Kidney glomerular epithelial cell (primary cell): ENCODE measurements at regions not wholly inside any gene's neighbourhood (a gene's known extent, or its start where the extent isn't known, plus 50 kb on each side); places are given as distances from the start of the nearest gene placed in this dataset.
A peak's percentile ranks its signal among the peaks of the same experiment; 100 is the strongest.

Experiments
- DNase-seq: peaks from one replicate; lab custom pipeline; 2025; lab: John Stamatoyannopoulos, UW

DNA sequence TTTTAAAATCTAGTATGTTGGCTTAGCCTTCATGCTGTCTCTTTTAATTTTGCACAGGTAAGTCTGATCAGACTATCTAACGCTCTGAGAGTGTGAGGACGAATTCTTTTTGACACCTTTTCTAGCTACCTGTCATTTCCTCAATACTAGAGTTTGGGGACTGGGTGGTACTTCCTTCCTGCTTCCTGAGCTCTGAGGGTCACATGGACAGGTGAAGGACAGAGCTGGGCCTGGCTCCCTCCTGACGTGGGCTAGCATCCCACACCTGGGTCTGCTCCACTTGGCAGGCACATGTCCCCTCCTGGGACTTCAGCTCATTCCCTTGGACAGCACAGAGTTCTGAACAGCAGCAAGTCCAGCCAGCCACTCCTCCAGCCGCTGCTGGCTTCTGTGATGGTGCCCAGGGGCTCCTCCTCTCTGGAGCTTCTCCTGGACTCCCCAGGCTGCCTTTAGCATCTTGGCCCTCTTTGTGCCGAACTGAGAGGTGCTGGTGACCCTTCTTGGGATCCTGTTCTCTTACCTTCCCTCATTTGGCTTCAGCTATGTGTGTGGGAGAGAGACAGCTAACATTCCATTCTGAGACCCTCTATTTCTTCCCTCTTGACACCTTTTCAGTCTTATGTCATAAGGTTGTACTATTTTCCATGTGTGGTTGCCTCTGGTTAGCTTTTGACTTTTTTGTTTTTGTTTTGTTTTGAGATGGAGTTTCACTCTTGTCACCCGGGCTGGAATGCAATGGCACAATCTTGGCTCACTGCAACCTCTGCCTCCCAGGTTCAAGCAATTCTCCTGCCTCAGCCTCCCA, 106.9 kb downstream of the B3GNT2 start:
- no peak for DNase-seq

DNA sequence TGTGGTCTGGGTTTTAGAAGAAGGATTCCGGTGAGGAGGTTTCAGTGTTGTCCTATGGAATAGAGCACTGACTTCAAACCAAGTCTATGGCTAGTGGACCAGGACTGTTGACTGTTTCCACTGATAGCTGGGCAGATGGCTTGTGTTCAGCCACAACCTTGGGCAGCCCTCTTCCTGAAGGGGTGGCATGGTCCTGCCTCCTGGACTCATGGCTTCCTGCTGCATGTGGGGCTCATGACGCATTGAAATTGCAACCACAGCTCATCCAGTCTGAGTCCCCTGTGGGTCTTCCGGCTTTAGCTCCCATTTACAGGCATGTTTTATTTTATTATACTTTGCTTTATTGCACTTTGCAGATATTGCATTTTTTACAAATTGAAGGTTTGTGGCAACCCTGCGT, 105.0 kb downstream of the B3GNT2 start:
- no peak for DNase-seq

DNA sequence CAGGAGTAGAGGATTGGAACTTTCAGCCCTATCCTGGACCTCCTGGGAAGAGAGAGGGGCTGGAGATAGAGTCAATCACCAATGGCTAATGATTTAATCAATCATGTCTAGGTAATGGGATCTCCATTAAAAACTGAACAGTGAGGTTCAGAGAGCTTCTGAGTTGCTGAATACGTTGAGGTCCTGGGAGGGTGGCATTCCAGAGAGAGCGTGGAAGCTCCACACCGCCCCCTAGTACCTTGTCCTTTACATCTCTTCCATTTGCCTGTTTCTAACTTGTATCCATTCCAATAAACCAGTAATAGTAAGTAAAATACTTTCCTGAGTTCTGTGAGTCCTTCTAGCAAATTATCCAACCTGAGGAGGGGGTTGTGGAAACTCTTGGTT, 101.7 kb downstream of the B3GNT2 start:
- no peak for DNase-seq

DNA sequence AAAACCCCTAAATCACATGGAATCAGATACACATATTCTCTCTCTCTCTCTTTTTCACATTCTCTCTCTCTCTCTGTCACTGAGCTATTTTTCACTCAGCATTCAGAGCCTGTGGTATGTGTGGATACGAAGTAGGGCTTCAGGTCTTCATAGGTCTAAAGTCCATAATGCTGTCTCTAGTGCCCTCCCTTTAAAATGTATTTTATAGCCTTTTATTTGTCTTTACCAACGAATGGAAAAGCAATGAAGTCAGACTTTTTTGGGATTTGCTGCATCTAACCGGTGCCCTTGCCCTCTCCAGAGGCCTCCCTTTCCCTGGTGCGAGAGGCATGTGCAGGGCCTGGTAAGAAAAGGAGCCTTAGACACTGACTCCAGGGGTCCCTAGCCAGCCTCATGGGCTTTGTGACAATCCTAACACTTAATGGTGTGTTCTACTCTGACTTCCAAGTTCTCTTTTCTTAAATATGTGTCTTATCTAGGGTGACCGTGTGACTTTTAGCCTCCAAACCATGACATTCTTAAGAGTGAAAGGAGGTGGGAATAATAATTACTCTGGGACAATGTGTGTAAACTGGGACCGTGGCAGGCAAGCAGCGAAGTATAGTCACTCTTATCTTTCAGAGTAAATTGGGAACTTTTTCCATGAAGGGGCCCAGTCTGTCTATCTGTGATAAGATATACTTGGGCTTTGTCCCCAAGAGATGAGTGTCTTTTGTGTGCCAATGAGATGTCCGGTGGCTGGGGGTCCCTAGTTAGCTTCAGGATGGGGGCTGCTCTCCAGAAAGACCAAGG, 101.1 kb downstream of the B3GNT2 start:
- DNase-seq, result no peak

DNA sequence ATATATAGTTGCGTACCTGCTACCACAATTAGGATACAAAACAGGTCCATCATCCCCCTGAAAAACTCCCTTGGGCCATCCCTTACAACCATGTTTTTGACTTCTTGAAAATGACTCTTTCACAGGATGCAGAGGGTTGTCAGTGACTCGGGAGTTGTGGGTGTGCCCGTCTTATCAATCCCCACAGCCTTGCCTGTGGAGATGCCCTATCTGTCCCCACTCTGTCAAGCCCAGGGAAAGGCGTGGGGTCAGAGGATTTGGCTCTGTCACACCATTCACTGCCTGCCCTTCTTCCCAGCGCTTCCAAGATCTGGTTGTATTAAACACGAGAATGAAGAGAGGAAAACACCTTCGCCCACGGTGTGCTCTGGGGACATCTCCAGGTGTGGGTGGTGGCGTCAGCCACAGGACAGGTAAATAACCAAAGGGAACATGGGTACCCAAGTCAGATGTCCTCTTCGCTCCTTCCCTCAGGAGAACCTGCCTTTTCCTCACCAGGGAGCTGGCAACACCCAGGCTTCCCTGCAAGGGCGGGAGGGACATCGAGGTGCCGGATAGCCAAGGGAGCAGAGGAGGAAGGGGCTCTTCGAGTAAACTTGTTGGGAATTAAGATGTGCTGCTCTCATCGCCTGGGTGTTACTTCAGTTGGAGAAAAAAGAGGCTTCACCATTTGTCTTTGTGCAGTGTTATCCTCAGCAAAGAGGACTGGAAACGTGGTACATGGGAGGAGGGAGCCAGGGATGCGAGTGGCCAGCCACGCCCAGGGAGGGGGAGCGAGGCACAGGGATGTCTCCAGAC, 100.3 kb downstream of the B3GNT2 start:
- DNase-seq, result no peak

DNA sequence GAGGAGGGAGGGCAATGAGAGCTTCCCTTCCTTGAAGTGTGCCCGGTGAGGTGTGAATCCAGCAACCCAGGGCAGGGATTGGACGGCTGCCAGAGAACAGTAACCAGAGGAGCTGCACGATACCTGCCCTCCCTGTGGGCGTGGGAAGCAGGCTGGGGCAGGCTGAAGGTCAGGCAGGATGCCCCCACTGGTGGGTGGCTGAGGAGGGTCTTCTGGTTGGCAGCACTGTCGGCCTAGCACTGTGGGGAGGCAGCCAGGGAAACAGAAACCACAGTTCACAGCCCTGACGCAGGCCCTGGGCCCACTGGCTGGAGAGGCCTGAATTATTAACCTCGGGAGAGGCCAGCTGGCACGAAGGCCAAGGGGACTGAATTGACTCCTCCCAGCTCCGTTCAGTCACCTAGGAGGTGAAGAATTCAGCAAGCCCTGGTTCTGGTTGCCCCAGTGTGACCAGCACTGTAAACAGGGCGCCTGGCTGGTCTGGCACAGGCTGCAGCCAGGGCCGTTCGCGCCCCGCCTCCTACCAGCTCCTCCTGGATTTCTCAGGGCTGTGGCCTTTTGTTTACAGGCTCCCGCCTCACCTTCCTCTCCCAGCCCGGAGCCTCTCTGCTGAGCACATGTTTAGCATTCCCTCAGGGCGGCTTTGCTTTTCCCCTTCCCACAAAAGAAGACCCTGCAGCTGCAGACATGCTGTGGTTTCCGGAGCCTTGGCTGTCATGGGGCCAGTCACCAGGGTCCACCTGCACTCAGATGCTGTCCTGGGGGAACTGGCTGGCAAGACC, 97.8 kb downstream of the B3GNT2 start:
- peak; percentile 93 for DNase-seq

DNA sequence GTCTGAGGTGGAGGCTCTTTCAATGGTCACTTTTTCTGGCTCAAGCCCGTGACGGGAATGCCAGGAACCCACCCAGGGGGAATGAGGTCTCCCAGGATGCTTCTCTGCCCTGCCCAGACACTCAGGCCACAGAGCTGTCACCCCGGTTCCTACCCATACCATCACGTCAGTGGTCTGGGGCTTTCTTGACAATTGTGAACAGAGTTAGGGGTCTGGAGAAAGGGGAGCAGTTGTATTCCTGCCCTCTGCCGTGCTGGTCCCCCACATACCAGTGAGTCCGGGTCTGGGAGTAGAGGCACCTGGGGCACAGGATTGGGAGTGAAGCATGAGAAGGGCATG, 97.2 kb downstream of the B3GNT2 start:
- no peak for DNase-seq

DNA sequence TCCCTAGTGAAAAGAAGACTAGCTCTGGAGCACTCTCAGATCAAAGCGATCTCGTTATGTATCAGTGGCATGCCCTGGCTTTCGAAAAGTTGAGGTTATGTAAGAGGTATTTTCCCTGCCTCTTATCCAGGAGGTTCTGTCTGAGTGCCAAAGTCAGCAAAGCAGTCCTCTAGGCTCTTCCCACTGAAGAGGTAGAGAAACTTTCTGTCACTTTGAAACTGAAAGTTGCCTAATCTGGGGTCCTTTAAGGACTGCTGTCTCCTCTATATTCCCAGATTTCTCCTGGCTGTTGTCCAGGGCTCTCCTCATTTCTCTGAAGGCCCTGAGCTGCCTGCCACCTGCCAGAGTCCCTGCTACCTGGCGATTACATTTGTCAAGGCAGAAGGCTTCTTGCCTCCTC, 96.3 kb downstream of the B3GNT2 start:
- DNase-seq, result peak; percentile 89

DNA sequence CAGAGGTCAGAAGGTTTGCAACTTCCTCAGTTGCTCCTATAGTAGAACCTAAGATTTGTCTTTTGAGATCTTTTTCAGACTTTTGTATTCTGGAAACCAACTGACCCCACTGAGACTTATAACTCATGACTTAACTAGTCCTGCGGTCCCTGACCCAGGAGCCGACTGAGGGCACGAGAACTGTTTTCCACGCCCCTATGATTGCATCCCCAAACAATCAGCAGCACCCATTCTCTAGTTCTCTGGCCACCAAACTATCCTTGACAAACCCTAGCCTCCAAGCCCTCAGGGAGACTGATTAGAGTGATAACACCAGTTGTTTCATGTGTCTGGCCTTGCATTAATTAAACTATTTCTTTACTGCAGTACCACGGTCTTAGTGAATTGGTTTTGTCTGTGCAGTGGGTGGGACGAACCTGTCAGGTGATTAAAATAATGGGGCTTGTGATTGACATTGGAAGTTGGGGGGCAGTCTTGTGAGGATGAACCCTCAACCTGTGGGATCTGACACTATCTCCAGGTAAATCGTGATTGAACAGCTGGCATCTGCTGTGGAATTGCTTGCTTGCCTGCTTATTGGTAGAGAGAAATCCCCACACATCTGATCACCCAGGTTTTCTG, 95.7 kb downstream of the B3GNT2 start:
- DNase-seq, result no peak

DNA sequence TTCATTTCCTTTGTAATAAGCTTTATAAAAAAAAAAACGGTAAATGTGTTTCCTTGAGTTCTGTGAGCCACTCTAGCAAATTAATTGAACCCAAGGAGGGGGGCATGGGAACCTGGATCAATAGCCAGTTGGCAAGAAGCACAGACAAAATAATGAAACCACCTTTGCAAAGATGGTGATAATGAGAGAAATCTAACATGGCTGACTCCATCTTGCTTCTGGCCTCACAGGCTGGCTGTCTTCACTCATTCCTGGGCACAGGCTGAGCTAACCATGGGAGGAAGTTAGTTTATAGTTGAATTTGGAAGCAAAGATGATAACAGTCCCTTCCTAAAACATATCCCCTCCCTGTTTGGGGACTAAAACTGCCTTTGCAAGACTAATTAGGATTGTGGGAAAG, 95.1 kb downstream of the B3GNT2 start:
- DNase-seq, result no peak

DNA sequence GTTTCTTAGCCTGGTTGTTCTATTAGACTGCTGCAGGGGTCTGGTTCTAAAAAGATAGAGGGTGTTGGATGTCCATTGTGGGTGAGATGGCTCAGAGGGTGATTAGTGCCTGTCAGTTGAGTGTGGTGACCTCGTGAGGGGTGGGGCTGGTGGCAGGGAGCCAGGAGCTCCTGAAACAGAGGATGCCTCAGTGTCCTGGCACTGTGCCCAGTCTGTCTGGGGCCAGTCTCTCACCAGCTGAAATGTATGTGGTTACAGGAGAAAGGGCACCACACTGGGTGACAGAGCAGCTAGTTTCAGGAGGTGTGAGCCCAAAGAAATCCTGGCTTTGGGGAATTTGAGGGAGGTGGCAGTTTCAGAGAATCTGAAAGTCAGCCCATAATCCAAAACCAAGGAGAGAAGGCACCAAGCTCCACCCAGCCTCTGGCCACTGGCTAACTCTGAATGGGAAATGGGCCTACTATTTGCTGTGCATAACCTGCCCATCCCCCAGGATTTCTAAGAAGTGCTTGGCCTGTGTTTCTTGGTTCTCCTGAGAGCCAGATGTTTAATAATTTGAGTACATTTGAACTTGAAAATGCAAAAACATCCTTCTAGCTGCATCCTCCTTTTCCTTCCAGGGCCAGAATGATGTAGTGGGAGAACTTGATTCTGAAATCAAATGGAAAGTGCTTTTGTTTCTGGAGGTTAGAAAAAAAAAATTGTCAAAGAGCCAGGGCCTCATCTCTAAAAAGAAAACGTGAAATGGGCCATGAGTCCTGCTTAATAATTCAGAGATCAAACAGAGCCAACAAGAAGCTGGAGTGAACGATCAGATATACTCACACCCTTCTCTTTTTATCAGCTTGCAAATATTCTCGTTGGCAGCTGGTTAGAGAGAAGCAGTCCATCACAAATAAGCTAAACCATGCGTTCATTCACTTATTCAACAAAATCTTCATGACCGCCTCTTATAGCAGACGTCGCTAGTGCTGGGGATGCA, 92.3 kb downstream of the B3GNT2 start:
- DNase-seq, result peak; percentile 89

DNA sequence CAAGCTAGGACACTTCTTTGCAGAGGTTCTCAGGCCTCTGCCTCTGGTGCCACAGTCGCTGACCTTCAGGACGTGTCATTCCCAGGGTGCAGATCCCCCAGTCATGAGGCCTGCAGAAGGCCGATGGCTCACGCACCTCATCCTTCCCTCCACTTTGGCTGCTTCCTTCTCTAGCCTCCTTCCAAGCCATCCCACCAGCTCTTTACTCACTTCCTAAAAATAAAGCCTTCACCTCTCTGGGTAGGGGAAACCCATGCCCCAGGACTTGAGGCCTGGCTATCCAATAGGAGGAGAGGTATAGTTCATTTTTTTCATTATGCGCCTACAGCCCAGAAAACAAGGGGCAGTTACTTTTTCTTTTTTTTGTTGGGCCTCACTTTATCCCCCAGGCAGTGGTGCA, 91.4 kb downstream of the B3GNT2 start:
- DNase-seq, result no peak

DNA sequence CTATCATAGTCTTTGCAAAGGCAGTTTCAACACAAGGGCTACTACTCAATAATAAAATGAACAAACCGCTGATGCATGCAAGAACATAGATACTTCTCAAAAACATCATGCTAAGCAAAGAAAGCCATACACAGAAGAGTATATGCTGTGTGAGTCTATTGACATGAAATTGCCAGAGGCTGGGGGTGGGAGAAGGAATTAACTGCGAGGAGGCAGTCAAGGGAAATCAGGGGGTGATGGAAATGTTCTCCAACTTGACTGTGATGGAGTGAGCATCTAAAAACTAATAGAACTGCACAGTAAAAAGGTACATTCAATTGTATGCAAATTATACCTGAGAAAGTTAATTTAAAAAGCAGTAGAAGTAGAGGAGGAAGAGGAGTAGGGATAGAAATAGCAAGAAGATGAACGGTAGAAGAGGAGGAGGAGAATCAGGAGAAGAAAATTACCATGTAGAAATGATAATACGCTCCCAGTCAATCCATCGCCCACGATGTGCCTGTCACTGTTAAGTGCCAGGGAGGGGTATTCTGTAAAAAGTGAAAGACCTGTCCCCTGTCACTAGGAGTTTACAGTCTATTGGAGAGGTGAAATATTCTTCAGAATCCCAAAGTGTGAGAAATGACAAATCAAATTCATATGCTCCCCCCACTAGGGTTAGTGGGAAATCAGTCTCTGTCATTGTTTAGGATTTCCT, 90.3 kb downstream of the B3GNT2 start:
- no peak for DNase-seq

DNA sequence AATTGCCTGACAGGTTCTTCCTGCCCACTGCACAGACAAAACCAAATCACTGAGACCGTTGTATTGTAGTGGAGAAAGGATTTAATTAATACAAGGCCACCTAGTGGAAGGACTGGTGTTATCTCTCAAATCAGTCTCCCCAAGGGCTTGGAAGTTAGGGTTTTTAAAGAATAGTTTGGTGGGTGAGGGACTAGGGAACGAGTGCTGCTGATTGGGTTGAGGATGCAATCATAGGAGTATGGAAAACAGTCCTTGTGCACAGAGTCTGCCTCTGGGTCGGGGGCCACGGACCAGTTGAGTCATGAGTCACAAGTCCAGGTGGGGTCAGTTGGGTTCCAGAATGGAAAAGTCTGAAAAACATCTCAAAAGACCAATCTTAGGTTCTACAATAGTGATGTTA, 89.1 kb downstream of the B3GNT2 start:
- no peak for DNase-seq

DNA sequence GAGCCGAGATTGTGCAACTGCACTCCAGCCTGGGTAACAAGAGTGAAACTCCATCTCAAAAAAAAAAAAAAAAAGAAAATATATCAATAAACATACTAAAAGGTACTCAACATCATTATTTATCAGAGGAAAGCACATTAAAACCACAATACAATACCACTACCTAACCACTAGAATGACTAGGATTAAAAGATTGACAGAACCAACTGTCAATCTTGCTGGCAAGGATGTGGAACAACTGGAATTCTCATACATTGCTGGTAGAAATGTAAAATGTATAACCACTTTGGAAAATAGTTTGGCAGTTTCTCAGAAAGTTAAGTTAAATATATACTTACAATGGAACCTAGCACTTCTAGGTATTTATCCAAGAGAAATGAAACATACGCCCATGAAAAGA, 88.6 kb downstream of the B3GNT2 start:
- no peak for DNase-seq

DNA sequence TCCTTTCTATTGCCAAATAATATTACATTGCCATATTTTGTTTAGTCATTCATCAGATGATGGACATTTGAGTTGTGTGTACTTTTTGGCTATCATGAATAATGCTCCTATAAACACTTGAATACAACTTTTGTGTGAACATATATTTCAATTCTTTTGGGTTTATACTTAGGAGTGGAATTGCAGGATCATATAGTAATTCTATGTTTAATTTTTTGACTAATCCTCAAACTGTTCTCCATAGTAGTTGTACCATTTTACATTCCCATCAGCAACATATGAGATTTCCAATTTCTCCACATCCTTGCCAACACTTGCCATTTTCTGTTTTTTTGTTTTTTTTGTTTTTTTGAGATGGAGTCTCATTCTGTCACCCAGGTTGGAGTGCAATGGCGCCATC, 87.2 kb downstream of the B3GNT2 start:
- DNase-seq, result no peak

DNA sequence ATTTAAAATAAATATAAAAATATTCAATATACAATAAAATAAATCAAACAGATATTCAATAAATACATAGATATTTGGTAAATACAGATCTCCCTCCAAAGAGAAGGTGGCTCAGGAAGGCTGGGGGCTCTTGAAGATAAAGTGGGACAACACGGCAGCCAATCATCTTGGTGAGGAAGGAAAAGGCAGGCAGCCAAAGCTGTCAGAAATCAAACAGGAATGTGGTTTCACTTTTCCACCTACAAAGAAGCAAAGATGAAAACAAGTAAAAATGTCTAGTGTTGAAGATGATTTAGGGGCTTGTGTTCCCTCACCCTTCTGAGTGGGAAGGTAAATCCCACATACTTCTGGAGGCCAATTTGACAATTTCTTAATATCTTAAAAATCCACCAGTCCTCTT, 85.7 kb downstream of the B3GNT2 start:
- no peak for DNase-seq

DNA sequence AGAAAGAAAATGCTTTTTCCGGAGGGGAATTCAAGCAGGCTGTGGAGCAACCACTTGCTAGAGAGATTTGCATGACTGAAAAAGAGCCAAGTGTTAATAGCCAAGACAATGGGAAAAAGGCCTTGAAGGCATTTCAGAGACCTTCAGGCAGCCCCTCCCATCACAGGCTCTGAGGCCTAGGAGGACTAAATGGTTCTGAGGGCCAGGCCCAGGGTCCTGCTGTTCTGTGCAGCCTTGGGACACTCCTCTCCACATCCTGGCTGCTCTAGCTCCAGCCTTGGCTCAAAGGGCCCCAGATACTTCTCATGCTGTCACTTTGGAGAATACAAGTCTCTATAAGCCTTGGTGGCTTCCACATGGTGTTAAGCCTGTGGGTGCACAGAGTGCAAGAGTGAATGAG, 81.8 kb downstream of the B3GNT2 start:
- DNase-seq, result no peak
